B cell (primary cell): ENCODE measurements at regions not wholly inside any gene's neighbourhood (a gene's known extent, or its start where the extent isn't known, plus 50 kb on each side); places are given as distances from the start of the nearest gene placed in this dataset.

ENCODE experiments used
- ATAC-seq: fragments of 200-7000 bp; cut with Tn5 transposase; one replicate; pipeline ENCODE4 v1.10.0; 2021; ENCODE audit warnings: low read depth, mild to moderate bottlenecking, moderate number of reproducible peaks, moderate library complexity
- CTCF ChIA-PET: fragments of 350-600 bp; sonication (Branson Sonifier 250); formaldehyde crosslinking; loops from one replicate; lab custom pipeline; 2021; ENCODE audit warnings: antibody characterized with exemption, inconsistent platforms; lab: Charles Lee
- POLR2A ChIA-PET: fragments of 350-600 bp; sonication (Branson Sonifier 250); formaldehyde crosslinking; loops from one replicate; lab custom pipeline; 2021; ENCODE audit warnings: antibody characterized with exemption; lab: Charles Lee
- DNase-seq: peaks from one replicate; pipeline ENCODE4 v3.0.0; 2013
- H2AFZ ChIP-seq: 2 replicates; pipeline ENCODE4 v1.6.1; 2012; ENCODE audit warnings: mild to moderate bottlenecking, low read depth, low read length; ENCODE audit not compliant: insufficient read depth, poor library complexity, severe bottlenecking
- H3K27ac ChIP-seq, 2 donors: 1 replicate in 1 of 2; 2 replicates in 1 of 2; pipeline ENCODE4 v1.5.1; 2012 to 2013; ENCODE audit warnings: low read length in 2 of 2, mild to moderate bottlenecking in 2 of 2, moderate library complexity in 1 of 2
- H3K27me3 ChIP-seq, 4 experiments: fragments of 200-600 bp in 1 of 4; sonication (generic) in 1 of 4; replicated peaks in 1 of 4; 1 replicate in 2 of 4; 2 replicates in 2 of 4; pipeline versions ENCODE4 v1.6.1 to v1.7.0; 2013 to 2016; ENCODE audit warnings: low read length in 3 of 4, mild to moderate bottlenecking in 2 of 4, mixed read lengths in 1 of 4, moderate library complexity in 1 of 4; ENCODE audit not compliant: insufficient read depth in 4 of 4, control insufficient read depth in 3 of 4; ENCODE audit errors: control extremely low read depth in 1 of 4
- H3K36me3 ChIP-seq, 2 experiments: replicated peaks in 1 of 2; 1 replicate in 1 of 2; 2 replicates in 1 of 2; pipeline versions ENCODE4 v1.6.1 to v1.7.1; 2013; ENCODE audit warnings: low read length in 1 of 2; ENCODE audit not compliant: insufficient read depth in 2 of 2, control insufficient read depth in 1 of 2; ENCODE audit errors: control extremely low read depth in 1 of 2, extremely low read depth in 1 of 2
- H3K4me1 ChIP-seq, 2 donors: fragments of 200-600 bp in 1 of 2; sonication (generic) in 1 of 2; 1 replicate in 1 of 2; 2 replicates in 1 of 2; pipeline versions ENCODE4 v1.5.1 to v1.6.1; 2013 to 2017; ENCODE audit warnings: low read length in 2 of 2; ENCODE audit not compliant: control insufficient read depth in 2 of 2, insufficient read depth in 2 of 2
- H3K4me2 ChIP-seq: replicated peaks from 2 replicates; pipeline ENCODE3; 2012; ENCODE audit warnings: mild to moderate bottlenecking, low read depth, low read length; ENCODE audit not compliant: poor library complexity, severe bottlenecking
- H3K4me3 ChIP-seq, 5 experiments: fragments of 200-600 bp in 1 of 5; sonication (generic) in 1 of 5; 1 replicate in 3 of 5; 2 replicates in 2 of 5; pipeline versions ENCODE4 v1.5.1 to v1.7.0; 2011 to 2016; ENCODE audit warnings: low read length in 4 of 5, mild to moderate bottlenecking in 4 of 5, low read depth in 2 of 5, control low read depth in 1 of 5, moderate library complexity in 1 of 5; ENCODE audit not compliant: insufficient read depth in 1 of 5; ENCODE audit errors: control extremely low read depth in 1 of 5, extremely low read depth in 1 of 5
- H3K79me2 ChIP-seq: fragments of 200-600 bp; sonication (generic); one replicate; pipeline ENCODE4 v1.6.0; 2016; ENCODE audit warnings: low read length; ENCODE audit not compliant: control insufficient read depth, insufficient read depth
- H3K9ac ChIP-seq: fragments of 200-600 bp; sonication (generic); 2 replicates; pipeline ENCODE4 v1.6.1; 2017; ENCODE audit warnings: mild to moderate bottlenecking, low read length, moderate library complexity
- H3K9me3 ChIP-seq, 3 donors: one replicate each; pipeline versions ENCODE4 v1.6.1 to v1.7.1; 2013; ENCODE audit warnings: low read length in 2 of 3; ENCODE audit not compliant: control insufficient read depth in 2 of 3, insufficient read depth in 1 of 3; ENCODE audit errors: control extremely low read depth in 1 of 3
- H4K20me1 ChIP-seq: 2 replicates; pipeline ENCODE4 v1.6.0; 2012; ENCODE audit warnings: mild to moderate bottlenecking, low read length; ENCODE audit not compliant: insufficient read depth, control insufficient read depth, poor library complexity, severe bottlenecking
- H3K27ac Mint-ChIP-seq: one replicate; pipeline ENCODE4 v1.8.0; 2021; ENCODE audit warnings: mixed read lengths
- H3K27me3 Mint-ChIP-seq: one replicate; pipeline ENCODE4 v1.8.0; 2021; ENCODE audit warnings: mixed read lengths
- H3K4me1 Mint-ChIP-seq: one replicate; pipeline ENCODE4 v1.8.0; 2021; ENCODE audit warnings: mixed read lengths
- H3K4me3 Mint-ChIP-seq: one replicate; pipeline ENCODE4 v1.8.0; 2021; ENCODE audit warnings: mixed read lengths
- H3K9me3 Mint-ChIP-seq: one replicate; pipeline ENCODE4 v1.8.0; 2022; ENCODE audit warnings: mixed read lengths; ENCODE audit not compliant: insufficient read depth
- EZH2 ChIP-seq: IDR thresholded peaks from 2 replicates; pipeline ENCODE4 v1.6.1; 2012; ENCODE audit warnings: borderline replicate concordance, low read depth, mild to moderate bottlenecking, moderate library complexity, low read length; ENCODE audit not compliant: insufficient read depth, poor library complexity, severe bottlenecking
- WGBS: methylation state at CpG from one replicate; pipeline ENCODE4 v1.1.5; 2013; ENCODE audit warnings: missing lambda C conversion rate; ENCODE audit not compliant: insufficient coverage; 5-methylcytosine and 5-hydroxymethylcytosine counted together
- intact Hi-C: fragments of 100-400 bp; cut with micrococcal nuclease; formaldehyde crosslinking; loops from one replicate; pipeline ENCODE4 v1.10.0; 2022
- TF ChIP-seq, protein P1 (sequence below): fragments of 200-600 bp; IDR thresholded peaks from one replicate; pipeline ENCODE4 v1.8.0; 2022; ENCODE audit warnings: antibody characterized with exemption, mild to moderate bottlenecking

DNA sequence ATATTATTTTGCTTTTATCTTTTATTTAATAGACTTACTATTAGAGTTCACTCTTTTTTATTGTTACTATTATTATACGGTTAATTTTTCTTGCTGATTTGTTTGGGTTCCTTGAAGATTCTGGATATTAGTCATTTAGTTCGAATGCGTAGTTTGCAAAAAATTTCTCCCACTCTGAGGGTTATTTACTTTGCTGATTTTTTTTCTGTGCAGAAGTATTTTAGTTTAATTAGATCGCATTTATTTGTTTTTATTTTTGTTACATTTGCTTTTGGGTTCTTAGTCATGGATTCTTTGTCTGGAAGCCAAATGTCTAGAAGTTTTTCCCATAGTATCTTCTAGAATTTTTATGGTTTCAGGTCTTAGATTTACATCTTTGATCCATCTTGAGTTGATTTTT is 585.2 kb downstream of the CPS1 start:
- Histone ChIP-seq H3K36me3 (no peaks in the 10 kb centered on the region), H2AFZ (no peak overlapping the region), H3K9ac (no peak overlapping the region), H3K79me2 (no peaks in the 10 kb centered on the region), H3K4me3 (no peak overlapping the region), H3K27ac (no peak overlapping the region), H3K9me3 (peaks cover 0 to 3% (median 0%) of the 10 kb centered on the region in 3 donors), H3K4me2 (no peak overlapping the region), H4K20me1 (no peaks in the 10 kb centered on the region), H3K4me1 (no peaks in the 10 kb centered on the region), H3K27me3 (no peaks in the 10 kb centered on the region)
- Mint-ChIP-seq H3K4me1 (no peaks in the 10 kb centered on the region), H3K9me3 (peaks cover 3% of the 10 kb centered on the region), H3K4me3 (no peak overlapping the region), H3K27me3 (no peaks in the 10 kb centered on the region), H3K27ac (no peak overlapping the region)
- ChIA-PET POLR2A (no interaction called here), CTCF (no interaction called here)
- no peak for DNase-seq
- no peak for ATAC-seq
- WGBS, result no CpG with 5 or more reads among the region's 4 CpGs
- TF ChIP-seq, protein P1, sequence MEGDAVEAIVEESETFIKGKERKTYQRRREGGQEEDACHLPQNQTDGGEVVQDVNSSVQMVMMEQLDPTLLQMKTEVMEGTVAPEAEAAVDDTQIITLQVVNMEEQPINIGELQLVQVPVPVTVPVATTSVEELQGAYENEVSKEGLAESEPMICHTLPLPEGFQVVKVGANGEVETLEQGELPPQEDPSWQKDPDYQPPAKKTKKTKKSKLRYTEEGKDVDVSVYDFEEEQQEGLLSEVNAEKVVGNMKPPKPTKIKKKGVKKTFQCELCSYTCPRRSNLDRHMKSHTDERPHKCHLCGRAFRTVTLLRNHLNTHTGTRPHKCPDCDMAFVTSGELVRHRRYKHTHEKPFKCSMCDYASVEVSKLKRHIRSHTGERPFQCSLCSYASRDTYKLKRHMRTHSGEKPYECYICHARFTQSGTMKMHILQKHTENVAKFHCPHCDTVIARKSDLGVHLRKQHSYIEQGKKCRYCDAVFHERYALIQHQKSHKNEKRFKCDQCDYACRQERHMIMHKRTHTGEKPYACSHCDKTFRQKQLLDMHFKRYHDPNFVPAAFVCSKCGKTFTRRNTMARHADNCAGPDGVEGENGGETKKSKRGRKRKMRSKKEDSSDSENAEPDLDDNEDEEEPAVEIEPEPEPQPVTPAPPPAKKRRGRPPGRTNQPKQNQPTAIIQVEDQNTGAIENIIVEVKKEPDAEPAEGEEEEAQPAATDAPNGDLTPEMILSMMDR, result no peak
- no peak for TF ChIP-seq EZH2
- intact Hi-C loops, result no loop called here

DNA sequence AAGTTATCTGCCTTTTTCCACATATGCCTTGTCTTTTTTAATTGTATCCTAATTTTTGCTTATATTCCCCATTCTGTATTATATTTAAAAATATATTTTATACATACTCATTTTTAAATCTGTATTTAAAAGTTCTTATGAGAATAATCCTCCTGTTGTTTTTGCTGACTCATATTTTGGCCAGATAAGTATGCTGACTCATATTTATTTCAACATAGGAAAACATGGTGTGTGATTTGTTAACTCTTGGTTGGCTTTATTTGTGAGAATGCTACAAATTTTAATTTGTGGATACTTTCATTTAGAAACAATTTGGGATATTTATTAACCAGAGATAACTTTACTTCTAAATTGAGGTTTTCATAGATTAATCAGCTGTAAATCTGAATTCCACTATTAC is 587.7 kb downstream of the CPS1 start:
- Histone ChIP-seq H2AFZ (no peak overlapping the region), H3K36me3 (no peaks in the 10 kb centered on the region), H3K27ac (no peak overlapping the region), H3K4me1 (no peaks in the 10 kb centered on the region), H3K79me2 (no peaks in the 10 kb centered on the region), H3K9ac (no peak overlapping the region), H3K9me3 (peaks cover 0 to 3% (median 0%) of the 10 kb centered on the region in 3 donors), H3K4me3 (no peak overlapping the region), H3K27me3 (no peaks in the 10 kb centered on the region), H3K4me2 (no peak overlapping the region), H4K20me1 (no peaks in the 10 kb centered on the region)
- POLR2A ChIA-PET, result no interaction called here
- Mint-ChIP-seq H3K27ac (no peak overlapping the region), H3K4me3 (no peak overlapping the region), H3K27me3 (no peaks in the 10 kb centered on the region), H3K9me3 (no peaks in the 10 kb centered on the region), H3K4me1 (no peaks in the 10 kb centered on the region)
- no peak for ATAC-seq
- TF ChIP-seq, protein P1, result no peak
- TF ChIP-seq EZH2, result no peak
- no peak for DNase-seq
- intact Hi-C loops, result no loop called here
- CTCF ChIA-PET, result no interaction called here
